ENCODE measurements at regions not wholly inside any gene's neighbourhood (a gene's known extent, or its start where the extent isn't known, plus 50 kb on each side); places are given as distances from the start of the nearest gene placed in this dataset.

GRCh38 chr14:85948153-85948552, 418.2 kb downstream of the FLRT2 start:
- TF ChIP-seq CTCF (conservative IDR thresholded peaks at IDR 0.05; ENCODE audit: low read depth, low read length) (no peak), EZH2 (IDR thresholded peaks at IDR 0.05; ENCODE audit: borderline replicate concordance, low read depth, low read length, poor library complexity, severe bottlenecking) (no peak)
